OCI-LY7 (cell line): ENCODE measurements at regions not wholly inside any gene's neighbourhood (a gene's known extent, or its start where the extent isn't known, plus 50 kb on each side); places are given as distances from the start of the nearest gene placed in this dataset.

Source experiments
- EZH2phosphoT487 ChIP-seq: fragments of 200-600 bp; sonication (generic); IDR thresholded peaks from 2 replicates; pipeline ENCODE4 v1.6.1; 2018; ENCODE audit warnings: low read depth, borderline replicate concordance, mild to moderate bottlenecking, mixed run types, antibody characterized with exemption, low read length, moderate library complexity, mixed read lengths
- TF ChIP-seq, protein P1 (sequence below): fragments of 200-600 bp; sonication (generic); conservative IDR thresholded peaks from 2 replicates; pipeline ENCODE4 v1.5.1; 2014; ENCODE audit warnings: mild to moderate bottlenecking, antibody characterized with exemption, low read length, moderate library complexity, mixed read lengths

DNA sequence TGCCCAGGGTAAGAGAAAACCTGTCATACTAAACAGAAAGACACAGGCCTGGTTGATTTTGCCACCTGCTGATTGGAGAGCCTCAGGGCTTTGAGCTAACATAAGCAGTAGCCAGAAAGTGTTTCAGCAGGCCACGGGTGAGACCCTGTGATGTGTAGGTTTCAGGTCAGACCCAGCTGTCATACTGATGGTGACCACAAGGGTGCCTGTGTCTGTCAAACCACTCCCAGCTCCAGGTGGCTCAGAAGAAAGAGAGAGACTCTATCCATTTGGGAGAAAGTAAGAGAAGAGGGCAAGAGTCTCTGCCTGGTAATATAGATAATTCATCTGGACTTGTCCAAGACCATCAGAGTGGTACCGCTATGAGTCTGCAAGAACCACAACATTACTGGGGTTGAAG is 72.8 kb upstream of the NLRP2B start:
- TF ChIP-seq, protein P1, sequence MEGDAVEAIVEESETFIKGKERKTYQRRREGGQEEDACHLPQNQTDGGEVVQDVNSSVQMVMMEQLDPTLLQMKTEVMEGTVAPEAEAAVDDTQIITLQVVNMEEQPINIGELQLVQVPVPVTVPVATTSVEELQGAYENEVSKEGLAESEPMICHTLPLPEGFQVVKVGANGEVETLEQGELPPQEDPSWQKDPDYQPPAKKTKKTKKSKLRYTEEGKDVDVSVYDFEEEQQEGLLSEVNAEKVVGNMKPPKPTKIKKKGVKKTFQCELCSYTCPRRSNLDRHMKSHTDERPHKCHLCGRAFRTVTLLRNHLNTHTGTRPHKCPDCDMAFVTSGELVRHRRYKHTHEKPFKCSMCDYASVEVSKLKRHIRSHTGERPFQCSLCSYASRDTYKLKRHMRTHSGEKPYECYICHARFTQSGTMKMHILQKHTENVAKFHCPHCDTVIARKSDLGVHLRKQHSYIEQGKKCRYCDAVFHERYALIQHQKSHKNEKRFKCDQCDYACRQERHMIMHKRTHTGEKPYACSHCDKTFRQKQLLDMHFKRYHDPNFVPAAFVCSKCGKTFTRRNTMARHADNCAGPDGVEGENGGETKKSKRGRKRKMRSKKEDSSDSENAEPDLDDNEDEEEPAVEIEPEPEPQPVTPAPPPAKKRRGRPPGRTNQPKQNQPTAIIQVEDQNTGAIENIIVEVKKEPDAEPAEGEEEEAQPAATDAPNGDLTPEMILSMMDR = 0 out of 2 replicates have a peak, but pooled peaks have one; percentile 18
- TF ChIP-seq EZH2phosphoT487 = no peak
